Keratinocyte (primary cell): ENCODE measurements at regions not wholly inside any gene's neighbourhood (a gene's known extent, or its start where the extent isn't known, plus 50 kb on each side); places are given as distances from the start of the nearest gene placed in this dataset.

Experiments used
- DNase-seq: peaks from one replicate; pipeline ENCODE4 v3.0.0-alpha.2; 2011; ENCODE audit warnings: low read depth, missing footprints, low spot score
- FAIRE-seq: peaks from 2 replicates; lab custom pipeline; 2011; peaks lifted over from hg19 to GRCh38; lab: Jason Lieb, UNC
- H2AFZ ChIP-seq: 2 replicates; pipeline ENCODE4 v1.6.0; 2012; ENCODE audit warnings: low read length, control low read depth, inconsistent platforms; ENCODE audit not compliant: control insufficient read depth
- H3K27ac ChIP-seq: 2 replicates; pipeline ENCODE4 v1.5.1; 2011; ENCODE audit warnings: low read length; ENCODE audit not compliant: control insufficient read depth, insufficient read depth
- H3K27me3 ChIP-seq: 3 replicates; pipeline ENCODE4 v1.6.0; 2011; ENCODE audit warnings: low read length; ENCODE audit not compliant: control insufficient read depth, insufficient read depth; ENCODE audit errors: extremely low read depth
- H3K36me3 ChIP-seq, 2 experiments: 2 replicates in 1 of 2; 3 replicates in 1 of 2; pipeline ENCODE4 v1.5.1; 2011; ENCODE audit warnings: low read length in 2 of 2, mild to moderate bottlenecking in 1 of 2; ENCODE audit not compliant: control insufficient read depth in 2 of 2, insufficient read depth in 2 of 2; ENCODE audit errors: extremely low read depth in 1 of 2
- H3K4me1 ChIP-seq: 3 replicates; pipeline ENCODE4 v1.5.1; 2011; ENCODE audit warnings: low read length; ENCODE audit not compliant: control insufficient read depth, insufficient read depth; ENCODE audit errors: extremely low read depth
- H3K4me2 ChIP-seq: 3 replicates; pipeline ENCODE4 v1.6.0; 2011; ENCODE audit warnings: low read depth, low read length; ENCODE audit not compliant: control insufficient read depth, insufficient read depth; ENCODE audit errors: extremely low read depth
- H3K4me3 ChIP-seq, 3 experiments: fragments of 200-600 bp in 1 of 3; sonication (generic) in 1 of 3; 2 replicates in 2 of 3; 3 replicates in 1 of 3; pipeline ENCODE4 v1.5.1; 2011 to 2016; ENCODE audit warnings: low read length in 3 of 3, mild to moderate bottlenecking in 3 of 3, control low read depth in 2 of 3, inconsistent platforms in 1 of 3, low read depth in 1 of 3, mixed read lengths in 1 of 3, mixed run types in 1 of 3, moderate library complexity in 1 of 3; ENCODE audit not compliant: control insufficient read depth in 2 of 3, insufficient read depth in 2 of 3; ENCODE audit errors: extremely low read depth in 1 of 3
- H3K79me2 ChIP-seq: 2 replicates; pipeline ENCODE4 v1.6.0; 2012; ENCODE audit warnings: low read length; ENCODE audit not compliant: control insufficient read depth, insufficient read depth
- H3K9ac ChIP-seq: 3 replicates; pipeline ENCODE4 v1.6.0; 2011; ENCODE audit warnings: low read length; ENCODE audit not compliant: control insufficient read depth, insufficient read depth; ENCODE audit errors: extremely low read depth
- H3K9me1 ChIP-seq: 3 replicates; pipeline ENCODE4 v1.6.0; 2011; ENCODE audit warnings: low read length; ENCODE audit not compliant: control insufficient read depth, insufficient read depth; ENCODE audit errors: extremely low read depth
- H3K9me3 ChIP-seq: 2 replicates; pipeline ENCODE4 v1.5.1; 2012; ENCODE audit warnings: low read depth, low read length; ENCODE audit not compliant: control insufficient read depth
- H4K20me1 ChIP-seq: 3 replicates; pipeline ENCODE4 v1.6.0; 2011; ENCODE audit warnings: low read length; ENCODE audit not compliant: control insufficient read depth, insufficient read depth; ENCODE audit errors: extremely low read depth
- EZH2 ChIP-seq: IDR thresholded peaks from one replicate; pipeline ENCODE4 v1.6.1; 2012; ENCODE audit warnings: inconsistent platforms, mild to moderate bottlenecking, low read length, moderate library complexity
- dilution Hi-C: fragments of 300-500 bp; cut with MboI; formaldehyde crosslinking; loops from one replicate; pipeline ENCODE4 v1.7.0; 2020; ENCODE audit warnings: low sequenced_read_pairs; ENCODE audit not compliant: extremely low pct_ligation_motif_present
- TF ChIP-seq, protein P1 (sequence below), 3 experiments: IDR thresholded peaks in 1 of 3; conservative IDR thresholded peaks in 1 of 3; optimal IDR thresholded peaks in 1 of 3; 2 replicates in 2 of 3; 3 replicates in 1 of 3; pipeline versions ENCODE3 to v1.5.1; 2011; ENCODE audit warnings: low read length in 3 of 3, mild to moderate bottlenecking in 3 of 3, moderate library complexity in 2 of 3, control low read depth in 1 of 3, inconsistent platforms in 1 of 3; ENCODE audit not compliant: insufficient read depth in 2 of 3; ENCODE audit errors: extremely low read depth in 1 of 3

GRCh38 chr17:72204742-72205141, 83.9 kb downstream of the SOX9 start:
- Histone ChIP-seq H2AFZ (no peak overlapping the region), H3K9me3 (no peaks in the 10 kb centered on the region), H3K9ac (no peak overlapping the region), H3K4me2 (no peak overlapping the region), H3K9me1 (no peaks in the 10 kb centered on the region), H3K36me3 (no peaks in the 10 kb centered on the region), H3K27ac (no peak overlapping the region), H4K20me1 (no peaks in the 10 kb centered on the region), H3K4me3 (no peak overlapping the region), H3K27me3 (peaks cover 28% of the 10 kb centered on the region), H3K79me2 (no peaks in the 10 kb centered on the region), H3K4me1 (no peaks in the 10 kb centered on the region)
- dilution Hi-C loops: no loop called here
- TF ChIP-seq, protein P1, sequence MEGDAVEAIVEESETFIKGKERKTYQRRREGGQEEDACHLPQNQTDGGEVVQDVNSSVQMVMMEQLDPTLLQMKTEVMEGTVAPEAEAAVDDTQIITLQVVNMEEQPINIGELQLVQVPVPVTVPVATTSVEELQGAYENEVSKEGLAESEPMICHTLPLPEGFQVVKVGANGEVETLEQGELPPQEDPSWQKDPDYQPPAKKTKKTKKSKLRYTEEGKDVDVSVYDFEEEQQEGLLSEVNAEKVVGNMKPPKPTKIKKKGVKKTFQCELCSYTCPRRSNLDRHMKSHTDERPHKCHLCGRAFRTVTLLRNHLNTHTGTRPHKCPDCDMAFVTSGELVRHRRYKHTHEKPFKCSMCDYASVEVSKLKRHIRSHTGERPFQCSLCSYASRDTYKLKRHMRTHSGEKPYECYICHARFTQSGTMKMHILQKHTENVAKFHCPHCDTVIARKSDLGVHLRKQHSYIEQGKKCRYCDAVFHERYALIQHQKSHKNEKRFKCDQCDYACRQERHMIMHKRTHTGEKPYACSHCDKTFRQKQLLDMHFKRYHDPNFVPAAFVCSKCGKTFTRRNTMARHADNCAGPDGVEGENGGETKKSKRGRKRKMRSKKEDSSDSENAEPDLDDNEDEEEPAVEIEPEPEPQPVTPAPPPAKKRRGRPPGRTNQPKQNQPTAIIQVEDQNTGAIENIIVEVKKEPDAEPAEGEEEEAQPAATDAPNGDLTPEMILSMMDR (optimal IDR thresholded peaks at IDR 0.05 in 1 of 3, IDR thresholded peaks at IDR 0.05 in 1 of 3, conservative IDR thresholded peaks at IDR 0.05 in 1 of 3; ENCODE audit: extremely low read depth in 1 of 3, insufficient read depth in 2 of 3, low read length in 3 of 3): no peak
- no peak for TF ChIP-seq EZH2
- DNase-seq: no peak
- no peak for FAIRE-seq

- Histone ChIP-seq H4K20me1 (no peaks in the 10 kb centered on the region), H3K36me3 (no peaks in the 10 kb centered on the region), H3K9ac (no peak overlapping the region), H3K4me2 (no peak overlapping the region), H3K27ac (no peak overlapping the region), H3K9me3 (no peaks in the 10 kb centered on the region), H3K4me3 (no peak overlapping the region), H3K4me1 (no peaks in the 10 kb centered on the region), H2AFZ (no peak overlapping the region), H3K27me3 (peaks cover 25% of the 10 kb centered on the region), H3K79me2 (no peaks in the 10 kb centered on the region), H3K9me1 (no peaks in the 10 kb centered on the region)
- no peak for FAIRE-seq
- dilution Hi-C loops: no loop called here
- DNase-seq: no peak
- TF ChIP-seq EZH2: no peak
- TF ChIP-seq, protein P1 (optimal IDR thresholded peaks at IDR 0.05 in 1 of 3, IDR thresholded peaks at IDR 0.05 in 1 of 3, conservative IDR thresholded peaks at IDR 0.05 in 1 of 3; ENCODE audit: extremely low read depth in 1 of 3, insufficient read depth in 2 of 3, low read length in 3 of 3): no peak
Measured at GRCh38 chr17:72205357-72205756, 84.5 kb downstream of the SOX9 start.
